Prostate gland (tissue), 2 donors: ENCODE measurements at regions not wholly inside any gene's neighbourhood (a gene's known extent, or its start where the extent isn't known, plus 50 kb on each side); places are given as distances from the start of the nearest gene placed in this dataset.

Source experiments
- POLR2AphosphoS5 ChIP-seq: sonication (generic); formaldehyde crosslinking; IDR thresholded peaks from one replicate; pipeline ENCODE4 v1.6.1; 2017; ENCODE audit warnings: antibody characterized with exemption
- TF ChIP-seq, protein P1 (sequence below), 4 experiments: fragments of 200-600 bp in 2 of 4; fragments of 450-650 bp in 2 of 4; sonication (generic) in 2 of 4; IDR thresholded peaks; 1 replicate in 3 of 4; 2 replicates in 1 of 4; pipeline ENCODE4 v1.5.1; 2016 to 2019; ENCODE audit warnings: antibody characterized with exemption in 4 of 4, mild to moderate bottlenecking in 2 of 4, moderate library complexity in 2 of 4

GRCh38 chr2:145654746-145655145 lies 1134.8 kb upstream of the ZEB2 start:
- TF ChIP-seq, protein P1, sequence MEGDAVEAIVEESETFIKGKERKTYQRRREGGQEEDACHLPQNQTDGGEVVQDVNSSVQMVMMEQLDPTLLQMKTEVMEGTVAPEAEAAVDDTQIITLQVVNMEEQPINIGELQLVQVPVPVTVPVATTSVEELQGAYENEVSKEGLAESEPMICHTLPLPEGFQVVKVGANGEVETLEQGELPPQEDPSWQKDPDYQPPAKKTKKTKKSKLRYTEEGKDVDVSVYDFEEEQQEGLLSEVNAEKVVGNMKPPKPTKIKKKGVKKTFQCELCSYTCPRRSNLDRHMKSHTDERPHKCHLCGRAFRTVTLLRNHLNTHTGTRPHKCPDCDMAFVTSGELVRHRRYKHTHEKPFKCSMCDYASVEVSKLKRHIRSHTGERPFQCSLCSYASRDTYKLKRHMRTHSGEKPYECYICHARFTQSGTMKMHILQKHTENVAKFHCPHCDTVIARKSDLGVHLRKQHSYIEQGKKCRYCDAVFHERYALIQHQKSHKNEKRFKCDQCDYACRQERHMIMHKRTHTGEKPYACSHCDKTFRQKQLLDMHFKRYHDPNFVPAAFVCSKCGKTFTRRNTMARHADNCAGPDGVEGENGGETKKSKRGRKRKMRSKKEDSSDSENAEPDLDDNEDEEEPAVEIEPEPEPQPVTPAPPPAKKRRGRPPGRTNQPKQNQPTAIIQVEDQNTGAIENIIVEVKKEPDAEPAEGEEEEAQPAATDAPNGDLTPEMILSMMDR (IDR thresholded peaks at IDR 0.05) = no peak
- no peak for TF ChIP-seq POLR2AphosphoS5
